ENCODE measurements at regions not wholly inside any gene's neighbourhood (a gene's known extent, or its start where the extent isn't known, plus 50 kb on each side); places are given as distances from the start of the nearest gene placed in this dataset.
"Not testable (repeated sequence)": the region's sequence is repeated elsewhere in the genome, so short reads cannot be mapped to it uniquely, and the experiment has no call there.

GRCh38 chr17:22300177-22300576 is 607.9 kb downstream of the KCNJ18 start:
- H3K4me3 ChIP-seq (ENCODE audit: low read length) = no peak overlapping the region
- no peaks in the 10 kb centered on the region for H3K27me3 ChIP-seq (ENCODE audit: control insufficient read depth, insufficient read depth, low read length)
- no peak overlapping the region for H3K9ac ChIP-seq (ENCODE audit: low read length)
- H3K4me1 ChIP-seq (ENCODE audit: control insufficient read depth, low read depth, low read length) = no peaks in the 10 kb centered on the region
- no peaks in the 10 kb centered on the region for H3K36me3 ChIP-seq (ENCODE audit: control insufficient read depth, low read depth, low read length)
- H3K9me3 ChIP-seq (ENCODE audit: control insufficient read depth, low read depth, low read length) = peaks cover 54% of the 10 kb centered on the region
- no peak overlapping the region for H3K27ac ChIP-seq (ENCODE audit: low read length)

GRCh38 chr17:22300731-22301352 is 608.5 kb downstream of the KCNJ18 start:
- Histone ChIP-seq H3K9ac (ENCODE audit: low read length) (no peak overlapping the region), H3K36me3 (ENCODE audit: control insufficient read depth, low read depth, low read length) (no peaks in the 10 kb centered on the region), H3K4me1 (ENCODE audit: control insufficient read depth, low read depth, low read length) (no peaks in the 10 kb centered on the region), H3K27me3 (ENCODE audit: control insufficient read depth, insufficient read depth, low read length) (no peaks in the 10 kb centered on the region), H3K9me3 (ENCODE audit: control insufficient read depth, low read depth, low read length) (peaks cover 51% of the 10 kb centered on the region), H3K4me3 (ENCODE audit: low read length) (no peak overlapping the region), H3K27ac (ENCODE audit: low read length) (no peak overlapping the region)

GRCh38 chr17:22301353-22301745 is 609.0 kb downstream of the KCNJ18 start:
- H3K9me3 ChIP-seq (ENCODE audit: control insufficient read depth, low read depth, low read length) = peaks cover 53% of the 10 kb centered on the region
- H3K27ac ChIP-seq (ENCODE audit: low read length) = no peak overlapping the region
- no peaks in the 10 kb centered on the region for H3K4me1 ChIP-seq (ENCODE audit: control insufficient read depth, low read depth, low read length)
- no peaks in the 10 kb centered on the region for H3K27me3 ChIP-seq (ENCODE audit: control insufficient read depth, insufficient read depth, low read length)
- no peaks in the 10 kb centered on the region for H3K36me3 ChIP-seq (ENCODE audit: control insufficient read depth, low read depth, low read length)
- H3K9ac ChIP-seq (ENCODE audit: low read length) = no peak overlapping the region
- H3K4me3 ChIP-seq (ENCODE audit: low read length) = no peak overlapping the region

- Histone ChIP-seq H3K4me1 (ENCODE audit: control insufficient read depth, low read depth, low read length) (no peaks in the 10 kb centered on the region), H3K27me3 (ENCODE audit: control insufficient read depth, insufficient read depth, low read length) (no peaks in the 10 kb centered on the region), H3K9ac (ENCODE audit: low read length) (no peak overlapping the region), H3K36me3 (ENCODE audit: control insufficient read depth, low read depth, low read length) (no peaks in the 10 kb centered on the region), H3K9me3 (ENCODE audit: control insufficient read depth, low read depth, low read length) (peaks cover 66% of the 10 kb centered on the region), H3K27ac (ENCODE audit: low read length) (no peak overlapping the region), H3K4me3 (ENCODE audit: low read length) (no peak overlapping the region)
Observed at GRCh38 chr17:22303096-22303495, 610.8 kb downstream of the KCNJ18 start.

- H3K27ac ChIP-seq (ENCODE audit: low read length) = no peak overlapping the region
- no peaks in the 10 kb centered on the region for H3K4me1 ChIP-seq (ENCODE audit: control insufficient read depth, low read depth, low read length)
- no peak overlapping the region for H3K9ac ChIP-seq (ENCODE audit: low read length)
- H3K4me3 ChIP-seq (ENCODE audit: low read length) = no peak overlapping the region
- H3K9me3 ChIP-seq (ENCODE audit: control insufficient read depth, low read depth, low read length) = peaks cover 67% of the 10 kb centered on the region
- H3K27me3 ChIP-seq (ENCODE audit: control insufficient read depth, insufficient read depth, low read length) = no peaks in the 10 kb centered on the region
- H3K36me3 ChIP-seq (ENCODE audit: control insufficient read depth, low read depth, low read length) = no peaks in the 10 kb centered on the region
Observed at GRCh38 chr17:22303865-22304264, 611.5 kb downstream of the KCNJ18 start.

GRCh38 chr17:22304667-22305303 is 612.5 kb downstream of the KCNJ18 start:
- Histone ChIP-seq H3K27ac (ENCODE audit: low read length) (no peak overlapping the region), H3K36me3 (ENCODE audit: control insufficient read depth, low read depth, low read length) (no peaks in the 10 kb centered on the region), H3K9ac (ENCODE audit: low read length) (no peak overlapping the region), H3K27me3 (ENCODE audit: control insufficient read depth, insufficient read depth, low read length) (no peaks in the 10 kb centered on the region), H3K4me3 (ENCODE audit: low read length) (no peak overlapping the region), H3K9me3 (ENCODE audit: control insufficient read depth, low read depth, low read length) (peaks cover 58% of the 10 kb centered on the region), H3K4me1 (ENCODE audit: control insufficient read depth, low read depth, low read length) (no peaks in the 10 kb centered on the region)

- Histone ChIP-seq H3K27ac (ENCODE audit: low read length) (no peak overlapping the region), H3K9me3 (ENCODE audit: control insufficient read depth, low read depth, low read length) (peaks cover 57% of the 10 kb centered on the region), H3K9ac (ENCODE audit: low read length) (no peak overlapping the region), H3K27me3 (ENCODE audit: control insufficient read depth, insufficient read depth, low read length) (no peaks in the 10 kb centered on the region), H3K4me3 (ENCODE audit: low read length) (no peak overlapping the region), H3K36me3 (ENCODE audit: control insufficient read depth, low read depth, low read length) (no peaks in the 10 kb centered on the region), H3K4me1 (ENCODE audit: control insufficient read depth, low read depth, low read length) (no peaks in the 10 kb centered on the region)
Observed at GRCh38 chr17:22305356-22306071, 613.2 kb downstream of the KCNJ18 start.

GRCh38 chr17:22310292-22310691 is 618.0 kb downstream of the KCNJ18 start:
- H3K4me3 ChIP-seq (ENCODE audit: low read length); H3K36me3 ChIP-seq (ENCODE audit: control insufficient read depth, low read depth, low read length); H3K9ac ChIP-seq (ENCODE audit: low read length); H3K4me1 ChIP-seq (ENCODE audit: control insufficient read depth, low read depth, low read length); H3K27me3 ChIP-seq (ENCODE audit: control insufficient read depth, insufficient read depth, low read length); H3K27ac ChIP-seq (ENCODE audit: low read length): not testable (repeated sequence)
- H3K9me3 ChIP-seq (ENCODE audit: control insufficient read depth, low read depth, low read length) = peaks cover 47% of the 10 kb centered on the region

GRCh38 chr17:22310717-22311686 is 618.7 kb downstream of the KCNJ18 start:
- no peaks in the 10 kb centered on the region for H3K4me1 ChIP-seq (ENCODE audit: control insufficient read depth, low read depth, low read length)
- H3K36me3 ChIP-seq (ENCODE audit: control insufficient read depth, low read depth, low read length) = no peaks in the 10 kb centered on the region
- no peak overlapping the region for H3K27ac ChIP-seq (ENCODE audit: low read length)
- H3K4me3 ChIP-seq (ENCODE audit: low read length) = no peak overlapping the region
- no peaks in the 10 kb centered on the region for H3K27me3 ChIP-seq (ENCODE audit: control insufficient read depth, insufficient read depth, low read length)
- H3K9me3 ChIP-seq (ENCODE audit: control insufficient read depth, low read depth, low read length) = peaks cover 47% of the 10 kb centered on the region
- H3K9ac ChIP-seq (ENCODE audit: low read length) = no peak overlapping the region

- H3K27ac ChIP-seq (ENCODE audit: low read length); H3K36me3 ChIP-seq (ENCODE audit: control insufficient read depth, low read depth, low read length); H3K4me3 ChIP-seq (ENCODE audit: low read length); H3K9ac ChIP-seq (ENCODE audit: low read length); H3K27me3 ChIP-seq (ENCODE audit: control insufficient read depth, insufficient read depth, low read length); H3K4me1 ChIP-seq (ENCODE audit: control insufficient read depth, low read depth, low read length): not testable (repeated sequence)
- peaks cover 40% of the 10 kb centered on the region for H3K9me3 ChIP-seq (ENCODE audit: control insufficient read depth, low read depth, low read length)
Observed at GRCh38 chr17:22321001-22321400, 628.7 kb downstream of the KCNJ18 start.

GRCh38 chr17:22322893-22323550 is 630.7 kb downstream of the KCNJ18 start:
- H3K9ac ChIP-seq (ENCODE audit: low read length); H3K36me3 ChIP-seq (ENCODE audit: control insufficient read depth, low read depth, low read length); H3K4me1 ChIP-seq (ENCODE audit: control insufficient read depth, low read depth, low read length); H3K4me3 ChIP-seq (ENCODE audit: low read length); H3K27me3 ChIP-seq (ENCODE audit: control insufficient read depth, insufficient read depth, low read length); H3K27ac ChIP-seq (ENCODE audit: low read length): not testable (repeated sequence)
- peaks cover 28% of the 10 kb centered on the region for H3K9me3 ChIP-seq (ENCODE audit: control insufficient read depth, low read depth, low read length)
